ENCODE measurements at regions not wholly inside any gene's neighbourhood (a gene's known extent, or its start where the extent isn't known, plus 50 kb on each side); places are given as distances from the start of the nearest gene placed in this dataset.

GRCh38 chr20:12371990-12372389, 454.3 kb downstream of the BTBD3 start:
- DNase-seq (ENCODE audit: low read depth, low spot score) (no peak), FAIRE-seq (no peak)
- Histone ChIP-seq H3K36me3 (ENCODE audit: control insufficient read depth in 2 of 2, extremely low read depth in 1 of 2, insufficient read depth in 2 of 2, low read length in 2 of 2) (no peaks in the 10 kb centered on the region), H3K4me2 (ENCODE audit: insufficient read depth, low read length) (no peak overlapping the region), H3K4me3 (replicated peaks in 1 of 3; ENCODE audit: insufficient read depth in 1 of 3, low read depth in 1 of 3, low read length in 3 of 3) (no peak overlapping the region), H3K9me3 (replicated peaks; ENCODE audit: control insufficient read depth, insufficient read depth, low read length) (no peaks in the 10 kb centered on the region), H3K4me1 (ENCODE audit: control insufficient read depth, extremely low read depth, insufficient read depth, low read length) (no peaks in the 10 kb centered on the region), H4K20me1 (replicated peaks; ENCODE audit: control insufficient read depth, extremely low read depth, insufficient read depth, low read length) (no peaks in the 10 kb centered on the region), H3K27ac (ENCODE audit: insufficient read depth, low read depth, low read length) (no peak overlapping the region), H2AFZ (ENCODE audit: low read depth, low read length) (no peak overlapping the region), H3K9ac (replicated peaks; ENCODE audit: extremely low read depth, insufficient read depth, low read length) (no peak overlapping the region), H3K9me1 (replicated peaks; ENCODE audit: control insufficient read depth, extremely low read depth, insufficient read depth, low read length) (no peaks in the 10 kb centered on the region), H3K79me2 (ENCODE audit: control insufficient read depth, insufficient read depth, low read length) (no peaks in the 10 kb centered on the region), H3K27me3 (ENCODE audit: control insufficient read depth in 2 of 2, insufficient read depth in 2 of 2, low read length in 2 of 2) (no peaks in the 10 kb centered on the region)
- TF ChIP-seq, protein P1, sequence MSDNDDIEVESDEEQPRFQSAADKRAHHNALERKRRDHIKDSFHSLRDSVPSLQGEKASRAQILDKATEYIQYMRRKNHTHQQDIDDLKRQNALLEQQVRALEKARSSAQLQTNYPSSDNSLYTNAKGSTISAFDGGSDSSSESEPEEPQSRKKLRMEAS (IDR thresholded peaks at IDR 0.05; ENCODE audit: insufficient read depth, insufficient read length): no peak
- TF ChIP-seq, protein P2, sequence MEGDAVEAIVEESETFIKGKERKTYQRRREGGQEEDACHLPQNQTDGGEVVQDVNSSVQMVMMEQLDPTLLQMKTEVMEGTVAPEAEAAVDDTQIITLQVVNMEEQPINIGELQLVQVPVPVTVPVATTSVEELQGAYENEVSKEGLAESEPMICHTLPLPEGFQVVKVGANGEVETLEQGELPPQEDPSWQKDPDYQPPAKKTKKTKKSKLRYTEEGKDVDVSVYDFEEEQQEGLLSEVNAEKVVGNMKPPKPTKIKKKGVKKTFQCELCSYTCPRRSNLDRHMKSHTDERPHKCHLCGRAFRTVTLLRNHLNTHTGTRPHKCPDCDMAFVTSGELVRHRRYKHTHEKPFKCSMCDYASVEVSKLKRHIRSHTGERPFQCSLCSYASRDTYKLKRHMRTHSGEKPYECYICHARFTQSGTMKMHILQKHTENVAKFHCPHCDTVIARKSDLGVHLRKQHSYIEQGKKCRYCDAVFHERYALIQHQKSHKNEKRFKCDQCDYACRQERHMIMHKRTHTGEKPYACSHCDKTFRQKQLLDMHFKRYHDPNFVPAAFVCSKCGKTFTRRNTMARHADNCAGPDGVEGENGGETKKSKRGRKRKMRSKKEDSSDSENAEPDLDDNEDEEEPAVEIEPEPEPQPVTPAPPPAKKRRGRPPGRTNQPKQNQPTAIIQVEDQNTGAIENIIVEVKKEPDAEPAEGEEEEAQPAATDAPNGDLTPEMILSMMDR (IDR thresholded peaks at IDR 0.05; ENCODE audit: extremely low read depth in 1 of 2, insufficient read depth in 1 of 2, low read depth in 1 of 2, low read length in 2 of 2): no peak
- TF ChIP-seq POLR2A (IDR thresholded peaks at IDR 0.05; ENCODE audit: low read depth, low read length): no peak
- TF ChIP-seq POLR2AphosphoS5 (IDR thresholded peaks at IDR 0.05; ENCODE audit: insufficient read depth, low read depth, low read length): no peak
- TF ChIP-seq GATA2 (IDR thresholded peaks at IDR 0.05; ENCODE audit: insufficient read depth, insufficient read length, low read depth, low read length): no peak
- TF ChIP-seq JUN (IDR thresholded peaks at IDR 0.05; ENCODE audit: borderline replicate concordance, insufficient read depth, insufficient read length, low read depth): no peak
- TF ChIP-seq FOS (IDR thresholded peaks at IDR 0.05; ENCODE audit: borderline replicate concordance, insufficient read depth, low read length): no peak
- no peak for TF ChIP-seq MYC (IDR thresholded peaks at IDR 0.05; ENCODE audit: low read depth, low read length)
- no peak for TF ChIP-seq EZH2 (IDR thresholded peaks at IDR 0.05; ENCODE audit: borderline replicate concordance, low read depth, low read length, severe bottlenecking)
- intact Hi-C loops (cut with micrococcal nuclease): no loop called here
- dilution Hi-C loops (cut with MboI; ENCODE audit: extremely low pct_ligation_motif_present, low sequenced_read_pairs): no loop called here
- BruUV-seq (replicated peaks): no TSS peak
- ChIA-PET POLR2A (no interaction called here), CTCF (no interaction called here)
